IMR-90 (cell line): ENCODE measurements at regions not wholly inside any gene's neighbourhood (a gene's known extent, or its start where the extent isn't known, plus 50 kb on each side); places are given as distances from the start of the nearest gene placed in this dataset.

Source experiments
- CTCF ChIP-seq: conservative IDR thresholded peaks from 2 replicates; pipeline ENCODE4 v1.5.1; 2012; ENCODE audit warnings: mild to moderate bottlenecking, low read depth, low read length, improper control_type of control experiment
- MAFK ChIP-seq: IDR thresholded peaks from 2 replicates; pipeline ENCODE4 v1.6.1; 2012; ENCODE audit warnings: low read depth, low read length, improper control_type of control experiment
- MXI1 ChIP-seq: IDR thresholded peaks from 2 replicates; pipeline ENCODE4 v1.6.1; 2012; ENCODE audit warnings: low read depth, mild to moderate bottlenecking, low read length, moderate library complexity, borderline replicate concordance
- POLR2A ChIP-seq: IDR thresholded peaks from 2 replicates; pipeline ENCODE4 v1.6.1; 2012; ENCODE audit warnings: mild to moderate bottlenecking, low read depth, low read length
- RFX5 ChIP-seq: IDR thresholded peaks from 2 replicates; pipeline ENCODE4 v1.8.0; 2012; ENCODE audit warnings: low read depth, mild to moderate bottlenecking, low read length, moderate library complexity

- TF ChIP-seq POLR2A (no peak), CTCF (no peak), MXI1 (no peak), MAFK (no peak), RFX5 (no peak)
These were observed 77.1 kb upstream of the SEC11C start for GRCh38 chr18:59062643-59063006.
